Panc1 (cell line): ENCODE measurements at regions not wholly inside any gene's neighbourhood (a gene's known extent, or its start where the extent isn't known, plus 50 kb on each side); places are given as distances from the start of the nearest gene placed in this dataset.

ENCODE experiments used
- CTCF ChIP-seq: fragments of 450-650 bp; IDR thresholded peaks from 2 replicates; pipeline ENCODE4 v1.5.1; 2017; ENCODE audit warnings: mild to moderate bottlenecking
- POLR2AphosphoS5 ChIP-seq: IDR thresholded peaks from 2 replicates; pipeline ENCODE4 v1.6.1; 2012; ENCODE audit warnings: mild to moderate bottlenecking, low read depth, low read length, moderate library complexity
- REST ChIP-seq, 2 experiments: IDR thresholded peaks; 2 replicates each; pipeline ENCODE4 v1.6.1; 2011 to 2012; ENCODE audit warnings: low read depth in 2 of 2, control low read depth in 1 of 2, low read length in 1 of 2, mild to moderate bottlenecking in 1 of 2, moderate library complexity in 1 of 2; ENCODE audit not compliant: insufficient read depth in 1 of 2
- SIN3A ChIP-seq: IDR thresholded peaks from 2 replicates; pipeline ENCODE4 v1.6.1; 2012; ENCODE audit warnings: low read depth, mild to moderate bottlenecking, low read length, moderate library complexity, borderline replicate concordance; ENCODE audit not compliant: insufficient read depth

GRCh38 chr12:107474099-107474498 lies 211.5 kb upstream of the PWP1 start:
- TF ChIP-seq POLR2AphosphoS5 = no peak
- no peak for TF ChIP-seq CTCF
- no peak for TF ChIP-seq SIN3A
- TF ChIP-seq REST (IDR thresholded peaks at IDR 0.05; ENCODE audit: insufficient read depth in 1 of 2, low read depth in 2 of 2, low read length in 1 of 2) = no peak
